IPS-18c (cell line): ENCODE measurements at regions not wholly inside any gene's neighbourhood (a gene's known extent, or its start where the extent isn't known, plus 50 kb on each side); places are given as distances from the start of the nearest gene placed in this dataset.

ENCODE experiments used
- H3K4me3 ChIP-seq: 2 replicates; pipeline ENCODE4 v1.7.0; 2013; ENCODE audit warnings: low read depth, mild to moderate bottlenecking, low read length, moderate library complexity; ENCODE audit not compliant: insufficient read depth
- H3K9me3 ChIP-seq: one replicate; pipeline ENCODE4 v1.6.1; 2013; ENCODE audit warnings: mild to moderate bottlenecking, low read length, moderate library complexity; ENCODE audit not compliant: control insufficient read depth, insufficient read depth

DNA sequence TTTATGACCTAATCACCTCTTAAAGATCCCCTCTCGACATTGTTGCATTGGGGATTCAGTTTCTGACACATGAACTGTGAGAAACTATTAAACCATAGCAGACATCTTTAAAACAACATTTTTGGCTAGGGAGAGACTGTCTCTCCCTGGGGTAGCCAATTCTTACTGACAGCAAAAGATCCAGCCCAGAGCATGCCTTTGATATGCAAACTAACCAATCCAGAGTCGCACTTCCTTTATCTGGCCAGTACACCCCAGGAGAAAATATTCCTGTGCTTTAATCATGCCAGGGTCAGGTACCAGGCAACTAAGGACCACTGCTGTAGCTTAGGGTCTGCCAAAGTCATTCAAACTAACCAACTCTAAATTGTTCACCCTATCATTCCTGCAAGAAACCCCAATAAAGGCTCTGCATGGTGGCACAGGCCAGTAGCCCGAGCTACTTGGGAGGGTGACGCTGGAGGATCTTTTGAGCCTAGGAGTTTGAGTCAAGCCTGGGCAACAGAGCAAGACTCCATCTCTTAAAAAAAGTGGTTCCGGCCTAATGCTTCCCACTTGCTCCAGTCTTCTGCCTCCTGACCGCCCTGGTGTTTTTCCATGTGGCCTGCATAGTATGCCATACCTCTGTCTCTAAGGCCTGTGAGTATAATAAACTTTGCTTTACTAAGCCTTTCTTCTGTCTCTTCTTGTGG is 62.3 kb upstream of the DAPK1 start:
- Histone ChIP-seq H3K9me3 (no peaks in the 10 kb centered on the region), H3K4me3 (no peak overlapping the region)

DNA sequence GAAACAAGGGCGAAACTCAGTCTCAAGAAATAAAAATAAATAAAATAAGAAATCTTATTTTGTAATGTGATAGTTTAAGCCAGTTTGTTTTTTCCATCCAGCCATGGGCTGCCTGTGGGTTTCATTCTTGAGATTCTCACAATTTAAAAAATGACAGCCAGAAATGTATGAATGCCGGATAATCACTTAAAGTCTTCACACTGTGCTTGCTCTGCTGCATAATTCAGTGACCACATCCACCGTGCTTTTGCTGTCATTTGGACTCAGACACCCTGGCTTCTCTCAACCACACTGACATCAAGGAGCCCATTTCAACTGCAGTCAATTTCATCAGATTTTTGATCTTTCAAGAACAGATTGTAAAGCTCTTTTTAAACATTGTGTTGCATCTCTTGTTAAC is 61.0 kb upstream of the DAPK1 start:
- Histone ChIP-seq H3K4me3 (no peak overlapping the region), H3K9me3 (no peaks in the 10 kb centered on the region)

DNA sequence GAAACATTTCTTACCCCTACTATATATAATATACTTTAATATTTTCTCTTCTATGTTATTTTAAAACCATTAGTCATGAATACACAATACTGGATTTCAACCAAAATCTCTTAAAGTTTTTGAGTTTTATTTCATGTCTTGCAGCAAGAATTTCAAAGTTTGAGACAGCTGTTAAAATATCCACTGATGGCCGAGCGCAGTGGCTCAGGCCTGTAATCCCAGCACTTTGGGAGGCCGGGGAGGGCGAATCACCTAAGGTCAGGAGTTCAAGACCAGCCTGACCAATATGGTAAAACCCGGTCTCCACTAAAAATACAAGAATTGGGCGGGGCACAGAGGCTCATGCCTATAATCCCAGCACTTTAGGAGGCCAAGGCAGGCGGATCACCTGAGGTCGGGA is 59.7 kb upstream of the DAPK1 start:
- H3K4me3 ChIP-seq: no peak overlapping the region
- no peaks in the 10 kb centered on the region for H3K9me3 ChIP-seq

DNA sequence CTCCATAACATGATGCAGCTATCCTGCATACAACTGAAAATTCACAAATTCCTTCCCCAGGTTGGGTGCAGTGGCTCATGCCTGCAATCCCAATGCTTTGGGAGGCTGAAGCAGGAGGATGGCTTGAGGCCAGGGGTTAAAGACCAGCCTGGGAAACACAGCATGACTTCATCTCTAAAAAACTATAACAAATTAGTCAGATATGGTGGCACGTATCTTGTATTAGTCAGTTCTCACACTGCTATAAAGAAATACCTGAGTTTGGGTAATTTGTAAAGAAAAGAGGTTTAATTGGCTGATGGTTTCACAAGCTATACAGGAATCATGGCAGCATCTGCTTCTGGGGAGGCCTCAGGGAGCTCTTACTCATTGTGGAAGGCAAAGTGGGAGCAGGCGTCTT is 56.4 kb upstream of the DAPK1 start:
- Histone ChIP-seq H3K9me3 (no peaks in the 10 kb centered on the region), H3K4me3 (no peak overlapping the region)

DNA sequence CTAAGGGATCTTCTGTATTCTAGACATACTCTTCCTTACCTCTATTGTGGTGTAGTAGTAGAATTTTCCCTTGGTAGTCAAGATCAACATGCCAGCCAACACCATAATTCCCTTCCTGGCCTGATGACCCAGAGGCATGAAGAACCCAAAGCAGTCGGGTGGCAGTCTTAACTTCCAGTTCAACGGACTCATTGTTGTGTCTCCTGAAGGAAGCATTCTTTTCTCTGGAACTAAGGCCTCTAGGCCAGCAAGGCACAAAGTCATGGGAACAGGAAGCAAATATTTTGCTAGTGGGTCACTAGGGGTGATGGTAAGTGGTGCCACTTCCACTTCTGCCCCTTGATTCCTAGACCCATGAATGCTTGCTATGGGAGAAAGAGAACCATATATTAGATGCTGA is 55.2 kb upstream of the DAPK1 start:
- H3K9me3 ChIP-seq: no peaks in the 10 kb centered on the region
- H3K4me3 ChIP-seq: no peak overlapping the region

DNA sequence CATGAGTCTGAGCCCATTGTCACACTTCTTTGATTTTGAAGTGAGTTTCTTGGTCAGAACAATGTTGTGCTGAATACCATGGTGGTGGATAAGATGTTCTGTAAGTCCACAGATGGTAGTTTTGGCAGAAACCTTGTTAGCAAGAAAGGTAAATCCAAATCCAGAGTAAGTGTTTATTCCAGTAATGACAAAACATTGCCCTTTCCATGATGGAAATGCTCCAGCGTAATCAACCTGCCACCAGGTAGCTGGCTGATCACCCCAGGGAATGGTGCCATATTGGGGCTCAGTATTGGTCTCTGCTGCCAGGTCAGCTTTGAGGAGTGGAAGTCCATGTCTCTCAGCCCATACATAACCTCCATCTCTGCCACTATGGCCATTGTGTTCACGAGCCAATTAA is 54.7 kb upstream of the DAPK1 start:
- Histone ChIP-seq H3K4me3 (no peak overlapping the region), H3K9me3 (no peaks in the 10 kb centered on the region)

DNA sequence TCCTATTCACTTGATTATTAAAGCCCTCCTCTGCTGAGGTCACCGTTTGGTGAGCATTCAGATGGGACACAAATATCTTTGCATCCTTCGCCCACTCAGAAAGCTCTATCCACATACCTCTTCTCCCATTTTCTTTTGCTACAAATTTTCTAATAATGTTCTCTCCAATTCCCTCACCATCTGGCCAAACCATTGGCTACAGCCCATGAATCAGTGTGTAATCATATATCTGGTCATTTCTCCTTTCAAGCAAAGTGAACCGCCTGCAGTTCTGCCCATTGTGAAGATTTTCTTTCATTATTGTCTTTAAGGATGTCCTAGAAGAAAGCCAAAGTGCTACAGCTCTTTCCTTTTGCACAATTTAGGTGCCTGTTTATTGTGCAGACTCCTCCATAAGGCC is 54.2 kb upstream of the DAPK1 start:
- H3K4me3 ChIP-seq: no peak overlapping the region
- H3K9me3 ChIP-seq: no peaks in the 10 kb centered on the region

DNA sequence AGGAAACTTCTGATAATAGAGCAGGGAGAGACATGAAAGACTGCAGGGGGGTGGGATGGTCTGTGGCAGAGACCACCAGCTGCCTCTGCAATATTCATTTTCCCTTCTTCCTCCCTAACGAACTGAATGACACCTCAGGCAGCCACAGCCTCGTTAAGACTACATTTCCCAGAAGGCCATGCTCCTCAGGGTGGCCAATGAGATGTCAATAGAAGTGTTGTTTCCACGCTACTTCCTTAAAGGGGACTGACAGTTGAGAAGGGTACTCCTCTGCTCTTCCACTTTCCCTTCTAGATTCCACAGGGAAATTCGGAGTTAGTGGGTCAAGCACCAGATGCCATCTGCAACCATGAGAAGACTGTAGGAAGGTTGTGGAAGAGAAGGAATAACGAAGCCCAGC is 52.0 kb upstream of the DAPK1 start:
- Histone ChIP-seq H3K4me3 (no peak overlapping the region), H3K9me3 (no peaks in the 10 kb centered on the region)

DNA sequence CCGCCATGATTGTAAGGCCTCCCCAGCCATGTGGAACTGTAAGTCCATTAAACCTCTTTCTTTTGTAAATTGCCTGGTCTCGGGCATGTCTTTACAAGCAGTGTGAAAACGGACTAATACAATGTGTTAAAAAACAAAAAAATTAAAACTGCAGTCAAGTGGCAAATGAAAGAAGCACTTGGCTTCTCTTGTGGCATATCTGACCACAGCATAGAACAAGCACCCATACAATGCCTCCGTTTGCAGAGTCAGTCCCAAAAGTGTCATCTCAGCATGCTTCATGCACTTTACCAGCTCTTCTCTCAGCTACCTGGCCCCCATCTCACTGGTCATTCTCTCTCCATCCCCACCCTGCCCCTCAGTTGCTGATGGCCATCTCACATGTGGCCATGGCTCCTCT is 51.1 kb upstream of the DAPK1 start:
- no peaks in the 10 kb centered on the region for H3K9me3 ChIP-seq
- no peak overlapping the region for H3K4me3 ChIP-seq

DNA sequence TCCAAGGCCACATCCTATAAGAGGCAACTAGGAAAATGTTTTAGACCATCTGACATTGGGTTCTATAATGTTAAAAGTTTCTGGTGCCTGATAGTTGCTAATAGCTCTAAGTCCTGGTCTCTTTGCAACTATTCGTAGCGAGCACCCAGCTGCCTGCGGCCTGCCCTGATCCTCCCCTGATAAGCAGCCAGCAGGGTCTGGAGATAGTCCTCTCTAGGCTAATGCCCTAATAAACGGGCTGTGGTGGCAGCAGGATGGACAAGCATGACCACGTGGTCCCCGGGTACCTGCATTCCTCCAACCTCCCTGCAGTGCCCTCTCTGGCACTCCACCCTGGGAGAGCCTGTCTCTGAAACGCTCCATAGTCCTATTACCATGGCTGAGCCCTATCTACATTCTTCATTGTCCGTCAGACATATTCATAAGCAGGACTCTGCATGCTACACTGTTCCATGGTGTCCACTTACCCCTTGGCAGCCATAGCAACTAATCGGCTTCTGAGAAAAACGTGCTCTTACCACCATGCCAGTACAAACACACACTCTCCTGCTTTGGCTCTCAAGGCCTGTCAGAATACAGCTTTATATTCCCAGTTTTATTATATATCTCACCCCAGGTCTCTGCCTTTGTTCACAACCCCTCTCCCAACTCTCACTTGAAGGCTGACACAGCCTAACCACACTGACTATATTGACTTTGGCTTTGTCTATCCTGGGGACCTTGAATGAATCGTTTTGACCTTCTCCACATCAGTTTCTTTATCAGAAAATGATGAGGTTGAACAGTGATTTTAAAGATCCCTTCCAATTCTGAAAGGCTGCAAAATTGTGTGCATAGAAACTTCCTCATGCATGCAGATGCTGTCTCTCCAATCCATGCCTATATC is 49.9 kb upstream of the DAPK1 start:
- no peaks in the 10 kb centered on the region for H3K9me3 ChIP-seq
- H3K4me3 ChIP-seq: no peak overlapping the region
